ENCODE measurements at regions not wholly inside any gene's neighbourhood (a gene's known extent, or its start where the extent isn't known, plus 50 kb on each side); places are given as distances from the start of the nearest gene placed in this dataset.

GRCh38 chr6:166806217-166806838 lies 150.0 kb downstream of the RNASET2 start:
- Mint-ChIP-seq H3K27me3 (ENCODE audit: low read depth) (peaks cover 2% of the 10 kb centered on the region), H3K4me1 (no peaks in the 10 kb centered on the region), H3K4me3 (no peak overlapping the region), H3K36me3 (peaks cover 6% of the 10 kb centered on the region), H3K27ac (no peak overlapping the region), H3K9me3 (peaks cover 30% of the 10 kb centered on the region)
- no peak for TF ChIP-seq CTCF (IDR thresholded peaks at IDR 0.05; ENCODE audit: unreplicated experiment)
- DNase-seq (ENCODE audit: low spot score in 2 of 2, unreplicated experiment in 2 of 2) = no peak

- Mint-ChIP-seq H3K4me1 (no peaks in the 10 kb centered on the region), H3K27ac (no peak overlapping the region), H3K4me3 (no peak overlapping the region), H3K27me3 (ENCODE audit: low read depth) (peaks cover 2% of the 10 kb centered on the region), H3K9me3 (peaks cover 30% of the 10 kb centered on the region), H3K36me3 (peaks cover 6% of the 10 kb centered on the region)
- no peak for TF ChIP-seq CTCF (IDR thresholded peaks at IDR 0.05; ENCODE audit: unreplicated experiment)
- no peak for DNase-seq (ENCODE audit: low spot score in 2 of 2, unreplicated experiment in 2 of 2)
Measured at GRCh38 chr6:166803471-166803870, 152.9 kb downstream of the RNASET2 start.

GRCh38 chr6:166802401-166802800 lies 153.9 kb downstream of the RNASET2 start:
- no peak for DNase-seq (ENCODE audit: low spot score in 2 of 2, unreplicated experiment in 2 of 2)
- peaks cover 25% of the 10 kb centered on the region for H3K9me3 Mint-ChIP-seq
- H3K36me3 Mint-ChIP-seq = peaks cover 6% of the 10 kb centered on the region
- H3K4me3 Mint-ChIP-seq = no peak overlapping the region
- H3K27ac Mint-ChIP-seq = no peak overlapping the region
- TF ChIP-seq CTCF (IDR thresholded peaks at IDR 0.05; ENCODE audit: unreplicated experiment) = no peak
- no peaks in the 10 kb centered on the region for H3K4me1 Mint-ChIP-seq
- peaks cover 2% of the 10 kb centered on the region for H3K27me3 Mint-ChIP-seq (ENCODE audit: low read depth)

- H3K4me1 Mint-ChIP-seq = peaks cover 3% of the 10 kb centered on the region
- peaks cover 6% of the 10 kb centered on the region for H3K9me3 Mint-ChIP-seq
- peaks cover 3% of the 10 kb centered on the region for H3K27me3 Mint-ChIP-seq (ENCODE audit: low read depth)
- H3K27ac Mint-ChIP-seq = no peak overlapping the region
- no peak for TF ChIP-seq CTCF (IDR thresholded peaks at IDR 0.05; ENCODE audit: unreplicated experiment)
- no peaks in the 10 kb centered on the region for H3K36me3 Mint-ChIP-seq
- no peak for DNase-seq (ENCODE audit: low spot score in 2 of 2, unreplicated experiment in 2 of 2)
- H3K4me3 Mint-ChIP-seq = no peak overlapping the region
Measured at GRCh38 chr6:166800137-166800536, 156.2 kb downstream of the RNASET2 start.

- no peaks in the 10 kb centered on the region for H3K9me3 Mint-ChIP-seq
- no peaks in the 10 kb centered on the region for H3K36me3 Mint-ChIP-seq
- DNase-seq (ENCODE audit: low spot score in 2 of 2, unreplicated experiment in 2 of 2) = no peak
Measured at GRCh38 chr6:166798652-166799051, 157.7 kb downstream of the RNASET2 start.

More at GRCh38 chr6:166798652-166799051, 157.7 kb downstream of the RNASET2 start:
- Mint-ChIP-seq H3K4me3 (no peak overlapping the region), H3K27ac (no peak overlapping the region), H3K4me1 (peaks cover 3% of the 10 kb centered on the region), H3K27me3 (ENCODE audit: low read depth) (peaks cover 3% of the 10 kb centered on the region)
- TF ChIP-seq CTCF (IDR thresholded peaks at IDR 0.05; ENCODE audit: unreplicated experiment) = no peak

Measured in mesothelial cell of epicardium (in vitro differentiated cells).